ENCODE measurements at regions not wholly inside any gene's neighbourhood (a gene's known extent, or its start where the extent isn't known, plus 50 kb on each side); places are given as distances from the start of the nearest gene placed in this dataset.
A peak's percentile ranks its signal among the peaks of the same experiment; 100 is the strongest.

DNA sequence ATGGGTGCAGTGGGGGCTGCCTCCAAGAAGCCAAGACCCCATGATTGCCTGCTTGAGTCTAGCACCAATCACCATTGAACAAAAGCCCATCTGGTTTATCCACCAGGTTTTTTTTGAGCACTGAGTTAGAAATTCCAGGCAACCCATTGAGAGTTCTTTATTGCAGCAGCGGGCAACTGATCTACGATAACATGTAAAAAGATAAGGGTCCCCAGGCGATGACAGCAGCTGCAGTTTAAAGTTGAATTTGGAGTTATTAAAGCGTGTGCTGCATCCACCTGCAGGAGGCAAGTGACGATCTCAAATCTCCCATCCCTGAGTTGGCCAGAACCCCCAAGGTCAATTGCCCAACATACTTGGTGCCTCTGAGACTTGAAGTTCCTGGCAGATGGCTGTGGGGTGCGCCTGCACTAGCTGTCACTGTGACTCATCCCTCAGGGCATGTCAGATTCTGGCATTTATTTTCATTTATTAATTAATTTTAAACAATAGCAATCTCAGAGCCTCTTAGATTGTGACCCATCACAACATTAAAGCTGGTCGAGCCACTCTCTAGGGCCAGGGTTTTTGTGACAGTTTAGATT lies 290.4 kb upstream of the SULF2 start:
- DNase-seq (no peak), ATAC-seq (no peak)
- intact Hi-C loops (cut with DNase I) = no loop called here

- ATAC-seq = peak in 1 of 2 donors; percentile 89
- intact Hi-C loops (cut with DNase I) = no loop called here
- peak; percentile 44 for DNase-seq
These were observed 285.8 kb upstream of the SULF2 start for GRCh38 chr20:48070991-48071652.

DNA sequence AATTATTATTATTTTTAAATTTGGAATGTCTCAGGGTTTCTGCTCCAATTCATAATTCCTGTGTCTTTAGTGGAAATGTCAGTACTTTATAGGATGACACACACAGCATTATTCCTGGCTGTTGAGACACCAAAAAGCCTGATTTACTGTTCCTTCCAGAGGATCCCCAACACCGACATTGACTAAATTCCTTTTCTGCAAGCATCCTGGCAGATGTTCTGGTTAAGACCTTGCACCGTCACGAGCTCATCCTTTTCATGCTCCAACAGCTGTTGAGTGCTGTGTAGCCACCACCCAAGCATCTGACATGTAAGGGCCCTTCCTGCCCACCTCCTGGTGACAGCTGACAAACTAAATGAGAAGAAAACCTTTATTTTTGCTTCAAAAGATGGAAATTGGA lies 284.3 kb upstream of the SULF2 start:
- intact Hi-C loops (cut with DNase I) = no loop called here
- DNase-seq (no peak), ATAC-seq (no peak)

GRCh38 chr20:48066851-48067250 lies 281.6 kb upstream of the SULF2 start:
- no peak for DNase-seq
- no peak for ATAC-seq
- intact Hi-C loops (cut with DNase I) = no loop called here

DNA sequence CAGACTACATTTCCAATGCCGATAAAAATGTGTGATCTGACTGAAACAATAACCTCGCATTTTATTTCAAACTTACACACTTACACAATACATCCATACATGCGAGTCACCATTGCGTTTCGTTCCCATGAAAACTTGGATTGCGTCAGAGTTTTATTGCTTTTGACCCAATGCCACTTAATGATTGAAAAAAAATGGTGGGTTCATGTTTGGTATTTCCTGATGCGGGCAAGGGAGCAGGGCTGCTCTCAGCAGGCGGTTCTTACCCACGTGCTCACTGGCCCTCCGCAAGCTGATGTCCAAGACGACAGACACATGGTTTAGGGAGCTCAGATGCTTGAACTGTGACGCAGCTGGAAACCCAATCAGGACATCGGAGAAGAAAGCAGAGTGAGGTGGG lies 281.0 kb upstream of the SULF2 start:
- intact Hi-C loops (cut with DNase I) = no loop called here
- ATAC-seq (no peak), DNase-seq (no peak)

GRCh38 chr20:48065833-48066232 lies 280.6 kb upstream of the SULF2 start:
- ATAC-seq (no peak), DNase-seq (no peak)
- intact Hi-C loops (cut with DNase I) = no loop called here

DNA sequence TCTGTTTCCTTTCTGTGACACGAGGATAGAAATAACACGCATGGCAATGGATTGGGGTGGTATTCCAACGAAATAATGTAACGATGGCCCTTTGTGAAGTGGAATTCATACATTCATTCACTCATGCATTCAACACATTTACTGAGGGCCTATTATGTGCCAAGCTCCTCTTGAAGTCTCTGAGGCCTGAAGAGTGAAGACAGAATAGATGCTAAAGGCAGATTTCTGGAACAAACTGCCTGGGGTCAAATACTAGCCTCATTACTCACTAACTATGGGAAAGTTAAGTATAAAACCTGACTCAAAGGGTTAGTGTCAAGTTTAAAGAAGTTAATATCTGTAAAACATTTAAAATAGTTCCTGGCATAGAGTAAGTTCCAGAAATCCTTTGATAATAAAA lies 279.6 kb upstream of the SULF2 start:
- intact Hi-C loops (cut with DNase I) = no loop called here
- DNase-seq (no peak), ATAC-seq (peak in 1 of 2 donors; percentile 56)

- DNase-seq (no peak), ATAC-seq (no peak)
- intact Hi-C loops (cut with DNase I) = no loop called here
These were observed 275.8 kb upstream of the SULF2 start for GRCh38 chr20:48060841-48061720.

DNA sequence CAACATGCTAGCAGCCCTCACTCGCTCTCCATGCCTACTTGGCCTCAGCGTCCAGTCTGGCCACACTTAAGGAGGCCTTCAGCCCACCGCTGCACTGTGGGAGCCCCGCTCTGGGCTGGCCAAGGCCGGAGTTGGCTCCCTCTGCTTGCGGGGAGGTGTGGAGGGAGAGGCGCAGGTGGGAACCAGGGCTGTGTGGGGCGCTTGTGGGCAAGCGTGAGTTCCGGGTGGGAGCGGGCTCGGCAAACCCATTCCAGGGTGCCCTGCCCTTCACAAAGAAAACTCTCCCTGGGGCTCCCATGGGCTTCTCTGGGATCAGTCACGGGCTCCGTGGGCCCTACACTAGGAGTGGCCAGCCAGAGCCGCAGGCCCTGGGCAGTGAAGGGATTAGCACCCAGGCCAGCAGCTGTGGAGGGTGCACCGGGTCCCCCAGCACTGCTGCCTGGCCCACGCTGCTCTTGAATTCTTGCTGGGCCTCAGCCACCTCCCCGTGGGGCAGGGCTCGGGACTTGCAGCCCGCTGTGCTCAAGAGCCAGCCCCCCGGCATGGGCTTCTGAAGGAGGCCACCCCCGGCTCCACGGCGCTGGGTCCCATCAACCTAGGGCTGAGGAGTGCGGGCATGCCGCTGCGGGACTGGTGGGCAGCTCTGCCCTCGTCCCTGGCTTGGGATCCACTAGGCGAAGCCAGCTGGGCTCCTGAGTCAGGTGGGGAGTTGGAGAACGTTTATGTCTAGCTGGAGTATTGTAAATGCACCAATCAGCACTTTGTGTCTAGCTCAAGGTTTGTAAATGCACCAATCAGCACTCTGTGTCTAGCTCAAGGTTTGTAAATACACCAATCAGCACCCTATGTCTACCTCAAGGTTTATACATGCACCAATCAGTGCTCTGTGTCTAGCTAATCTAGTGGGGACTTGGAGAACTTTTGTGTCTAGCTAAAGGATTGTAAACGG lies 273.6 kb upstream of the SULF2 start:
- intact Hi-C loops (cut with DNase I) = no loop called here

GRCh38 chr20:48057739-48058138 lies 272.5 kb upstream of the SULF2 start:
- intact Hi-C loops (cut with DNase I) = no loop called here
- ATAC-seq (no peak), DNase-seq (no peak)

More for the DNA sequence above, 273.6 kb upstream of the SULF2 start:
- ATAC-seq (no peak), DNase-seq (no peak)

- ATAC-seq = no peak
- intact Hi-C loops (cut with DNase I) = no loop called here
These were observed 272.0 kb upstream of the SULF2 start for GRCh38 chr20:48057251-48057650.

GRCh38 chr20:48056218-48056617 lies 270.9 kb upstream of the SULF2 start:
- no peak for DNase-seq
- intact Hi-C loops (cut with DNase I) = no loop called here
- ATAC-seq = no peak

More at GRCh38 chr20:48057251-48057650, 272.0 kb upstream of the SULF2 start:
- no peak for DNase-seq

DNA sequence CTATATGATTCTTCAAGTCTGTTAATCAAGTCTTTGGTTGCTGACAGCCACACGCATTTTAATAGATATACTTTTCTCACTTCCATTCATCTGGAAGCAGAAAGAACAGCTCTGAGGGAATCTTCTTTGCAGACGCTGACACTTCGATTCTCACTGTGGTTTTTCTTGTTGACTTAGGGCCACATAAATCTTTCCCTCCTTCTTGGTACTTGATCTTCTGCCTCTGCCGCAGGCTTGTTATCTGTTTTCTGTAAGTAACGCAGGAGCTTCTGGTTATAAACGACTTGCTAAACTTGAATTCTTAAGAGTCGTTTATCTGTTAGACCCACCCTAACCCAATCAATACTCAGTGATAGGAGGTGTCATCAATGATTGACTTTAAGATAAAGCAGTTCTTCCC lies 268.8 kb upstream of the SULF2 start:
- intact Hi-C loops (cut with DNase I) = no loop called here
- no peak for DNase-seq
- ATAC-seq = no peak

- ATAC-seq (no peak), DNase-seq (no peak)
- intact Hi-C loops (cut with DNase I) = no loop called here
These were observed 267.2 kb upstream of the SULF2 start for GRCh38 chr20:48052475-48052835.

DNA sequence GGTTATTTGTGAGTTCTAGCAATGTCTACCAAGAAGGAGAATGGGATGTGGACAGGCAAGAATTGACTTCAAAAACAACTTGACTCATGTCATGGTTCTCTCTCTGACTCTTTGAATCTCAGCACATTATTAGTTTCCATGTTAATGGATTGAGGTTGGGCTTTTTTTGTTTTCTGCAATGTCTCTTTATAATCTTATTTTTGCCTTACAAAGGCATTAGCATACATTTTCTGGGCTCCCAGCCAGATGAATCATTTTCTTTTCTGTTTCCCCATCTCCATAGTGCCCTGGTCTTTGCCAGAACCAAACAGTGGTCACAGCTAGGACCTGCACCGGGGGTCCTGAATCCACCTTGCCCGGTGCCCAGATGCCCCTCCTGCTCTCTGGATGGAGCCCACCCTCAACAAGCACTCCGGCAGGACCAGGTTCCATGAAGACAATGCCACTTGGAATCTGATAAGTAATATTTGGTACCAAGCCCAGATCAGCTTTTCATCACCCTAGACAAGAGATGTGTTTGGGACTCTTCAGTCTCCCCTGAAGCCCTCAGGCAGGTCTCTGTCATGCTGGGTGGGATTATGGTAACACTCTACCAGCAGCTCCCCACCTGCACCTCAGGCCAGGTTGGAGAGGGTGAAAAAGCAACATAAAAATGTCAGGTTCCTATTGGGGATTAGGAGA lies 266.7 kb upstream of the SULF2 start:
- peak in 1 of 2 donors; percentile 62 for ATAC-seq

GRCh38 chr20:48049641-48050040 lies 264.4 kb upstream of the SULF2 start:
- no peak for ATAC-seq
- intact Hi-C loops (cut with DNase I) = no loop called here

More for the DNA sequence above, 266.7 kb upstream of the SULF2 start:
- DNase-seq = no peak
- intact Hi-C loops (cut with DNase I) = no loop called here

GRCh38 chr20:48049171-48049570 lies 263.9 kb upstream of the SULF2 start:
- DNase-seq = no peak
- no peak for ATAC-seq
- intact Hi-C loops (cut with DNase I) = no loop called here

More at GRCh38 chr20:48049641-48050040, 264.4 kb upstream of the SULF2 start:
- DNase-seq = no peak

DNA sequence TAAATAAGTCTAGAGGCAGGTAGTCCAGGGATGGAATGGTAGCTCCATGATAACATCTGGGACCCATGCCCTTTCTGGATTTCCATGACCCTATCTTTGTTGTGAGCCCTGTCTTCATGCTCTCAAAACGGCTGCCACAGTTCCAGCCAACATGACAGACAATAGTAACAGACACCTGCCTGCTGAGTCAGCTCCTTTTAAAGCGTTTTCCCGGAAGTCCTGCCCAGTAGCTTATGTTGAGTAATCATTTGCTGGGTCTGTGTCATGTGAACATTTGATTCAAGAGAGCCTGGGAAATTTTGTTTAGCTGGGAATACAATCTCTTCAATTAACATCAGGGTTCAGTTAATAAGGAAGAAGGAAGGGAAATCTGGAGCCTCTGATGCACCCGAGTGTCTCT lies 262.2 kb upstream of the SULF2 start:
- DNase-seq (no peak), ATAC-seq (no peak)
- intact Hi-C loops (cut with DNase I) = no loop called here

- ATAC-seq (no peak), DNase-seq (no peak)
- intact Hi-C loops (cut with DNase I) = no loop called here
These were observed 257.3 kb upstream of the SULF2 start for GRCh38 chr20:48042628-48043027.

Data from left cardiac atrium (tissue), 4 donors.